Eye (tissue), 1 donor: ENCODE measurements at regions not wholly inside any gene's neighbourhood (a gene's known extent, or its start where the extent isn't known, plus 50 kb on each side); places are given as distances from the start of the nearest gene placed in this dataset.

Experiments
- DNase-seq: peaks from one replicate; pipeline ENCODE4 v3.0.0-alpha.2; 2015

DNA sequence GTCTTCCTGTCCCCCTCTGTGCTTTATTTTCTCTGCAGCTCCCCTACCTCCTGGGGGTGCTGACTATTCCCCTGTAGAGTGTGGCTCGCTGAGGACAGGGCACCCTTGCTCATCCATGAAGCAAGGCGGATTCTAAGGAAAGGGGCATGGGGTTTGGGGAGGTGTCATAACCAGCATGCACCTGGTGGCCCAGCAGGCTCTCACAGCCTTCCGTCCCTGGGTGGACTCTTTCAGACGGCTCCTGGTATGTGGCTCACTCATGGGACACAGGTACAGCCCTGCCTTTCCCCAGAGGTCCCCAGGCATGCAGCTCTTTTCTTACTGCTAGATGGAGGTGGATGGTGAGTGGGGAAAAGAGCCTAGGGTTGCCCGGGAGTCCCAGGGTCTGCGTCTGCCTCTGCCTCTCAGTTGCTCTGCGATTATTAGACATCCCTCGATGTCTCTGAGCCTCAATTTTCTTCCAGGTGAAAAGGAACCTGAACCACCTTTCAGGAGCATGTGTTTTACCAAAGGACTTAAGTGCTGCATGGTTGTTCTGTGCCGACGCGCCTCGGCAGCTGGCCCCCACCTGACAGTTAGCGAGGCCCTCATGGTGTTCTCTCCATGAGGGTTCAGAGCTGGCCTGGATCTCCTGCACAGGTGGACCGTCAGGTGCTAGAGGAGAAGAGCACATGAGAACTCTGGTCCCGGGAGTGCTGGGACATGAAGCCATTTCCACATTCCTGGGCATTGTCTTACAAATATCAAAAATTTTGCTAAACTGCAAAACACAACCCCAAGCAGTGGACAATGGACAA is 172.5 kb upstream of the SHH start:
- DNase-seq: no peak

DNA sequence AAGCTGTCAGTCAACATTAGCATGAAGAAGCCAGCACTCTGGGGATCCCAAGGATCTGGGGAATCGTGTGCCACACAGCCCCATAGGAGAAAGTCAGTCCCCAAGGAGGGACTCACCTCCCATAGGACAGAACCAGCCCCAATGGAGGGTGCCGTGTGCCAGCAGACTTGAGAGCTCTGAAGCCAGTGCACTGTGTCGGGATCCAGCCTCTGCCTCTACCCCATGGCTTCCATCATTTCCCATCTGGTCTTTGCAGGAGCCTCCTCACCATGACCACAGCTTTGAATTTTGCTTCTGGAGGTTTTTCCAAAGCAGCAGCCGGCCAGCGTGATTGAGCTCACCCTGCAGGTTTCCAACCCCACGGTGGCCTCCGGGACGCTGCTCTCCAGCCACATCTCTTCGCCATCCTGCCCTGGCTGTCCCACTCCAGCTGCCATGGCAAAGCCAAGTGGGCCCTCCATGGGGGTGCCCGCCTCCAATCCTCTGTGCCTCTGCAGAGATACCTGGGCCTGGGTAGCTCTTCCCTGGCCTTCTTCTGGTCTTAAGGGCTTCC is 171.8 kb upstream of the SHH start:
- DNase-seq: no peak

DNA sequence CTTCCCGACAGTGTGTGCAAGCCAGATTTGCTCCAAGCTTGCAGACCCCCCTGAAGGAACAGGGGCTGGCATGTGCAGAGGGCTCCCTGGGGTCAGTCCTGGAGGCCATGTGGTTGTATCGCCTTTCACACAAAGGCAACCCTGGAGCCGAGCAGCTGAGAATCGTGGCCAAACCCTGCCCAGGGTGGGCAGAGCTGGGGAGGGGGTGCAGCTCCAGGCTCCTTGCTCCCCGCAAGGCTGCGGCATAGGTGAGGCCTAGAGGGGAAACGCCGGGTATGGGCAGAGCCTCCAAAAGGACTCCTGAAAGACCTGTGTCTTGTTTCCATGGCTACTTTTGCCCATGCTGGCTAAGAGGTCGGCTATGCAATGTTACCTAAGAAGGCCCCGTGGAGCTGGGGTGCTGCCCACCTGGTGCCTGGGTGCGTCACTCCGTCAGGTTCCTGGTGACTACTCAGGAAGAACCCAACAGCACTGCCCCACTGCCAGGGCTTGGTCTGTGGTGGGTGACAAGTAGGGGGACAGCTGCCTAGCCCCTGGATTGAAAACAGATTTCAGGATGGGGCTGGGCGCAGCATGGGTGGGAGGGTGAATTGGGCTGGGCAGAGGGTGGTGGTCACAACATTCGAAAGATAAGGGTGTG is 171.0 kb upstream of the SHH start:
- no peak for DNase-seq

DNA sequence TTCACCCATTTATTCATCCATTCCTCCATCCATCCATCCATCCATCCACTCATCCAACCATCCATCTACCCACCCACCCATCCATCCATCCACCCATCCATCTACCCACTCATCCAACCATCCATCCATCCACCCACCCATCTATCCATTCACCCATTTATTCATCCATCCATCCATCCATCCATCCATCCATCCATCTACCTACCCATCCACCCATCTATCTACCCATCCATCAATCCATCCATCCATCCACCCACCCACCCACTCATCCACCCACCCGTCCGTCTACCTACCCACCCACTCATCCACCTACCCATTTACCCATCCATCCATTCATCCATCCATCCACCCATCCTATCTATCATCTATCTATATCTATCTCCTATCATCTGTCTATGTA is 169.4 kb upstream of the SHH start:
- DNase-seq: no peak

DNA sequence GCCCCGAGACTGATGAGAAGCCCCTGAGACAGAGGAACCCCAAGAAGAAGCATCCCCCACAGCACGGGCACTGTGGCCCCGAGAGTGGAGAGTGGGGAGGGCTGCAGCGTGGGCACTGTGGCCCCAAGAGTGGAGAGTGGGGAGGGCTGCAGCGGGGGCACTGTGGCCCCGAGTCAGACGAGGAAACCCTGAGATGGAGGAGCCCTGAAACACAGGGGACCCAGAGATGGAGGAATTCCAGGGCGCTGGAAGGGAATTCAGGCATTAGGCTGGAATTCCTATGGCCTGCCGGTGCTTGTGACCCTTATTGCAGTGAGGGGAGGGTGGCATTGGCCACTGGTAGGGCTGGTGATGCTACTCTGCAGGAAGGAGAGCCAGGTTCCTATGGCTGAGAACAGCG is 168.6 kb upstream of the SHH start:
- DNase-seq: no peak

DNA sequence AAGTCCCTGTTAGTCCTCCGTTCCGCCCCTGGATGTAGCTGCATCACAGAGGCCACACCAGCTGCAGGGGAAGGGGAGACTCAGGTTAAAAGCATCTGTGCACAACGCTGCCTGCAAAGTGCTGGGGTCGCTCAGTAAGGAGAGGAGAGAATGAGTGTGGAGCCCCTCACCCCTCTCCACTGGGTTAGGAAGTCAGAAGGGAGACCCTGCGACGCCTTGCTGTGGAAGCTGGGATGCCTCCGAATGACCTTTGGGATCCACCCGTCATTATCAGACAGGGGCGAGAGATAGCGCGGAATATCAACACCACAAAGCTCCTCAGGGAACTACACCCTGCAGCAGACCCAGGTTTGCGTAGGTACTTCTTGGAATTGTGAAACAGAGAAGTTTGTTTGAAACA is 167.7 kb upstream of the SHH start:
- no peak for DNase-seq

DNA sequence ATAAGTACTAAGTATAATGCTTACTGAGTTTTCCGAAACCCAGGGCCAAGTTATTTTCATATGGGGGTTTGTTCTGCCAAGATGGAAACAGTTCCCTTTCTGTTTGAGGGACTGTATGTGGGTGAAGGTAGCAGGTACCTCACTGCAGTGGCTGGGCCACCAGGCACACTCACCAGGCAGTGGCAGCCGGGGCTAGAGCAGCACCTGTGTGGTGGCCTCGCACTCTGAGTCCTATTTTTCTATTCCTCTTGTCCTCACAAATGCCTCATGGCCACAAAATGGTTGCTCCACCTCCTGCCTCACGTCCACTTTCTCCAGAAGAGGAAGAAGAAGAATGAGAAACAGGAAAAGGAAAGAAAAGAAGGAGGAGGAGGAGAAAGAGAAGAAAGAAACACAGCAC is 167.3 kb upstream of the SHH start:
- no peak for DNase-seq

DNA sequence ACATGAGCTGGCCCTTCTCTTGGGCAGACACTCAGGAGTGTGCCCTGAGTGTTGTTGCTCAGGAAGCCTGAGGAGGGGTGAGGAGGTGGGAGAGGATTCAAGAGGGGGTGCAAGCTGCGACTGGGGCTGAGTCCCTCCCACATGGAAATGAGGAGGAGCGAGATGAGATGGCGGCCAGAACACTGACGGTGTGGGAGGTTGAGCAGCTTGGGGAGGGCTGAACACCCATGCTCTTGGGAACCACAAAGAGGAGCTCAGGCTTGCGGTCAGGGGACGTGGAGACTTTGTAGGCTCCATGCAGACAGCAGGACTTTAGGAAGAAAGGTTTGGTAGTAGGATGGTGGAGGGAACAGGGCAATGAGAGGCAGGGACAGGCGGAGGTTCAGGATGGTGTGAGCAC is 163.2 kb upstream of the SHH start:
- no peak for DNase-seq

DNA sequence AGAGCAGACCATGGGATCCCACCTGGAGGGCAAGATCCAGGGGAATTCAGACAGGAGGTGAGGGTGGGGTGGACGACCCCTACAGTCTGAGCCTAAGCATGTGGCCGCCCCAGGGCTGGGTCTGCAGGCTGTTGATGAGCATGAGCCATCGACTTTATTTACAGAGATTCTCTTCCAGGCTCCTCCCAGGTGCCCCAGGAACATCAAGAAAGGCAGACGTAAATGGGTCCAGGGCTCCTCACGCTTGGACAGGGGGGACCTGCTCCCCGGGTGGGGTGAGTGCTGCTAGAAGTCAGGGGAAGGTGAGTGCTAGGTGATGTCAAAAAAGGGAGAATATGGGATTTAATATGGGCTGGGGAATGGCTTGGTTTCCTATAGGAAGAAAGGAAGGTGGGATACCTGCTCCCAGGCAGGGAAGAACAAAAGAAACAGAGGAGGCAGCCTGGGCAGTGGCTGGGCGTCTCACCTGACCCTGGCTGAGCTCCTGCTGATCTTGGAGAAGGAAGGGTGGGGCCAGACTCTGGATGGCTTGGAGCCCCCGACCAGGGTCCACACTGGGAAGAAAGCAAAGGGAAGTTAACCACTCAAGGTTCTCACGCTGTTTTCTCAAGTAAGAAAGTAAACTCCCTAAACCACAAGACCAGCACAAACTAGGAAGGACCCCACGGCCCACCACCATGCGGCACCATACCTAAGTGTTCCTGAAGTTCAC is 162.1 kb upstream of the SHH start:
- DNase-seq: no peak

DNA sequence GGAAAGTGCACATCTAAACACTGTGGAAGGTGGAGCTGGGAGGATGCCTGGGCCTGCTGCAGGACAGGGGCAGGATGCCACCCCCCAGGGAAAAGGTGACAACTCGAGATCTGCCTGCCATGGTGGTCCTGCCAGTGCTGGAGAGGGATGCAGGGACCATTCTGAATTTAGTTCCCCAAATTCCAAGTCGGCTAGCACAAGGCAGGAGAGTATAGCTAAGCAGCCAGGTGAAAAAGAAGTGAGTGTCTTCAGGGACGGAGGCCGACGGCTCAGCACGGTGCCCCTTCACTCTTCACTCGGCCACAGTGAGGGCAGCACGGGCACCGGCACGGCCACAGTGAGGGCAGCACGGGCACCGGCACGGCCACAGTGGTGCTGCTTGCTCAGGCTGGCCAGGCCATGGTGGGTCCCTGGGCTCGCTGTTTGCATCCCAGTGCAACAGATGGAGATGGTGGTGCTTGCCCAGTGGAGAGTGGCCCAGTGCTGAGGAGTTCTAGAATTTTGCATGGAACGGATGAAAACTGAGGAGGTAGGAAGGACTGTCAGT is 161.3 kb upstream of the SHH start:
- DNase-seq: no peak

DNA sequence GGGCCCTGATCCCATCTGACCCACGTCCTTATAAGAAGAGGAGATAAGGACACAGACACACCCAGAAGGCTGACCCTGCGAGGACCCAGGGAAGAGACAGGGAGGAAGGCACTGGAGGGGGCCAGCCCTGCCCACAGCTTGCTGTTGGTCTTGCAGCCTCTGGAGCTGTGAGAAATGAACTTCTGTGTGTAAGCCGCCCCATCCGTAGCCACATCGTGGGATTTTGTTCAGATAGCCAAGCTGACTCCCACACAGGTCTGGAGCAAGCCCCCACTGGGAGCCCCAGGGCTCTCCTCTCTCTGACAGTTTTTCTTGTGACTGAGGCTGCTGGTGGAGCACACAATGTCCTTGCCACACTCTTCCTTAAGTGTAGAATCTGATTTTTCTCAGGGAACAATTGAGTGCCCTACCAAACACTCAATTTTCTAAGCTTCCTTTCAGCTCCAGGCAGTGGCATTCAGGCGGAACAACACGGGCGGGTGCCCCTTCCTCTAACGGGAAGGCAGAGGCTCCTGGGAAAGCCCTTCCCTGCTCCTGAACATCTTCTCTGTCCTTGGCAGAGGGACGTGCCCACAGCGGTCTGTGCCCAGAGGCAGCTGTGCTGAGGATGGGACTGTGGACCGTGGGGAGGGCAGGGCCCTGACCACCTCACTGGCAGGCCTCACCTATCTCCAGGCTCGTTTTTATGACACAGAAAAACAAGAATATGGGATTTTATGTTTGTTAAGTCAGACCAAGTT is 160.6 kb upstream of the SHH start:
- no peak for DNase-seq

DNA sequence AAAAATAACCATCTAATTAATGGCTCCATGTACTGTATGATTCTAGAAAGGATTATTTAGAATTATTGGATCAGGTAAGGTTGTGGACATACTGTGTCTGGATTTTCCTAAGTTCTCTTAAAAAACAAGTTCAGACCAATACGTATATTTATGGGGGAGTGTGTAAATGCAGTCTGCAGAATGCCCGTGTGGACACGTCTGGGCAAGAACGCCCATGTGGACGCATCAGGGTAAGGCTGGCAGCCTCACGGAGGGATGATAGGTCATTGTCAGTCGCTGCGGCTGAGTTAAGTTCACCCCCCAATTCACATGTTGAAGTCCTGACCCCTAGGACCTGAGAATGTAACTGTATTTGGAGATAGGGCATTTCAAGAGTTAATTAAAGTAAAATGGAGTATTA is 160.0 kb upstream of the SHH start:
- no peak for DNase-seq

DNA sequence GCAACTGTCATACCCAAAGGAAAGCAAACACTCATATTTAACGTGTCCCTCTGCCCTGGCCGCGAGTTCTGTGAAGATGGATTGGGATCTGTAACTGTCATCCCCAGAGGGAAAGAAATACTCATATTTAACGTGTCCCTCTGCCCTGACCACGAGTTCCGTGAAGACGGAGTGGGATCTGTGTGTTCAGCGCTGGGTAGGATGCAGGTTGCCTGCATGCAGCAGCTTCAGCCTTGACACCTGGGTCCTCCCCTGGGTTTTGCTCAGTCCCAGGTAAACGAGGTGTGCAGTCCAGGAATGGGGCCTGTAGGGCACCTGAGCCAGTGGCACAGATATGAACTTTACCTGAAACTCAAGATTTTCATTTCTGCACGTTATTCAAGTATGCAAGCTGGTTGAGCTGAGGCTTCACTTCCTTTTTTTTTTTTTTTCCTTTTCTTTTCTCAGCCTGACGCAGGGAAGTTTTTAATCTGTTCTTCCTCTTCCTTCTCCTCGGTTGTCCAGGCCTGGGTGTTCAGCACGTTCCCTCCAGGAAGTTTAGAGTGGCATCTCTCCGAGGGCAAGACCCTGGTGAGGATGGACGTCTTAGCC is 159.0 kb upstream of the SHH start:
- DNase-seq: no peak

DNA sequence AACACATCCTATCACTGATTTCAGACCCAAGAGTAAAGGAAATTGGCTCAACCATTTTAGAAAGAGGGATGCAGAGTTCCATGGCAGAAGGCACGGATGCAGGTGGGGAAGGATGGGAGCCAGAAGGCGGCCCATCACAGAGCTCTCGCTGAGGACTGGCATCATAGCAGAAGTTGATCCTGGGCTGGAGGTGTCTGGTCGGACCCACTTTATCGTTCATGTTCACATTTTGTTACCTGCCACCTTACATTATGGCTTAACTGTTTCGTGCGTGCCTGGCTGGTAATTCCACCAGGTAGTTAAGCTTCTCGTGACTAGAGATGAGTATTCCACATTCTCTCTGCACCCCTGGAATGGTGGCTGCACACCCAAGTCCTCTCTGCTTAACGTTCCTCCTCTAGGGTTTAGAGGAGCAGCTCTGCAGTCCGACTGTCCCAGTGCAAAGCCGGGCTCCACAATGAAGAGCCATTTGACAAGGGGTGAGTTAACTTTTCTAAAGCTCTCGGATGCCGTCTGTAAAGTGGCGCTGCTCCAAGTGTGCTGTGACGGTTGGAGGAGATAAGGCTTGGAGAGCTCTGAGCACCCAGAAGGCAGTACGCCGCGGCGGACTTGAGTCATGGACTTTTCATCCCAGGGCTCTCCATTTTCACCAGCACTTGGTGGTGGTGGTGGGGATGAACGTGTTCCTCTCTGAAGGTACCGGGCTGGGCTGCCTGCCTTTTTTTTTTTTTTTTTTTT is 157.1 kb upstream of the SHH start:
- no peak for DNase-seq

DNA sequence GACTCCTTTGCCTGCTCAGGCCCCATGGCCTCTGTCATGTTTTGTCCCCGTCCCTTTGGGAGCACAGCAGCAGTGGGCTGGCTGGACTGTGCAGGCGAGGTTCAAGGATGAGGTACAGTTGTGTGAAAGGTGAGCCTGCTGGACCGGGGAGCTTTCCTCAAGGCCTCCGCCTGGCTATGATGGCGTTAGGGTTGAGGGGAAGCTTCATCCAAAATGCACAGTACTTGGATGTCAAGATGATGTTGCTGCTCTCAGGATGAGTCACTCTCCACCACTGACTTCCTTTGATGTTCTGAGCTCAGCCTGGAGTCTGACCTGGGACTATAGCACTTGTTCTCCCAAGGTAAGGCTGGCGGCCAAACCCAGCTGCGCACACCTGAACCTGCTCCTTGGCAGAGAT is 152.7 kb upstream of the SHH start:
- no peak for DNase-seq

DNA sequence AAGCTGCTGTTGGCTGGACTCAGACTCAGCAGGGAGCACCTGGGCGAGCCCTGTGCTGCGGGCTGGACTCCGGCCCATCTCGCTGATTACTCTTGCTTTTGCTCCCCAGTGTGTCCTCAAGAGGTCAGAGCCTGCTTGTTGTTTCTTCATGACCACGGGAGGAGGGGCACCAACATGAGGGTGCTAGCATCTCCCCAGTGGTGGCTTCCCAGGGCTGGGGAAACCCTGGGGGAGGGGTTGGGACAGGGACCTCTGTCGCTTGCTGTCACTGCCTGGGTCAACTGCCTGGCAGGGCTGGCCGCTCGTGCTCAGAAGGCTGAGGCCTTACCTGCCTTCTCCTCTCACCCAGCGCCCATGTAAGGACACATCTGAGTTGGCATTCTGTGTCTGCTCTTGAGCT is 152.3 kb upstream of the SHH start:
- DNase-seq: no peak

DNA sequence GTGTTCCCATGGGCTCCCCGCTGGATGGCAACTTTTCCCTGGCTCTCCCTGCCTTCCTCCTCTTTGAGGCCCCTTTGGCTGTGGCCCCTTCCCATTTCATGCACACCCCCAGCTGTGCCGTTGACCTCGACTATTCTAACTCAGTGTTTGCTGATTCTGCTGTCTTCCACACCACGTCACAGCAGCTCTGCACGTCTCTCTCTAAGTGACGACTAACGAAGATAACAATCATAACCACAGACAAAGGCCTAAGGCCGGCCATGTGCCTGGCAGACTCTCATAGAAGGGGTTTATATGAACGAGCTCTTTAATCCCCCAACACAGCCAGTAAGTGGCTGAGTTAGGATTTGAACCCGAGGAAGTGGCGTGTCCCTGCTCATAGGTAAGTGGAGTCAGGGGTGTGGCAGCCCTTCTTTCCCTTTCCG is 151.5 kb upstream of the SHH start:
- no peak for DNase-seq

DNA sequence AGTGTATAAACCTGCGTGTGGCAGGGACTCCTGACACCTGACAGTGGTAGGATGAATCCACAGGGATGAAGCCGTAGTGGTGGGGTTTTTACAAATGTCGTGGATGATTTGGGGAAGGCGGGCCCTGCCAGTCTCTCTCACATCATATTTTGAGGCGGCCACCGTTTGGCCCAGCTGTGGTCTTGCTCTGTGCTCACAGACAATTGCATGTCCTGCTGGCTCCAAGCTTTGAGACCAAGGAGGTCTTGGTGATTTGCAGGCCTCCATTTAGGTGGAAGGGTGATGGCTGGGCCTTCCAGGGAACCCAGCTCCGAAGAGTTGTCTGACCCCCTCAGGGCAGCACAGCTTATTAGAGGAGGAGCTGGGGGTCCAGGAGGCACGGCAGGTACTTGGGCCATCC is 151.1 kb upstream of the SHH start:
- DNase-seq: no peak

DNA sequence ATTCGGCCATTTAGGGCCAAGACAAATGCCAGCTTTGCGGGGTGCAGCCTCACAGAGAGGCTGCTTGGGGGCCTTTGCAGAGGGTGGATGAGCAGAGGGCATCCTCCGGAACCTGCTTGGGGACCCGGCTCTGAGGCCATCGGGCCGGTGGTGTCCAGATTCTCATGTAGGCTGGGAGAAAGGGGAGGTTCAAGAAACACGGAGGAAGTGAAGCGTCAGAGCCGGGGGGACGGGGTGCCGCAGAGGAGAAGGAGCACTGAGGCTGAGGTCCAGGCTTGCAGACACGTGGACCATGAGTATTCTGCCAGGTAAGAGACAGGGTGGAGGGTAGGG is 150.7 kb upstream of the SHH start:
- no peak for DNase-seq

DNA sequence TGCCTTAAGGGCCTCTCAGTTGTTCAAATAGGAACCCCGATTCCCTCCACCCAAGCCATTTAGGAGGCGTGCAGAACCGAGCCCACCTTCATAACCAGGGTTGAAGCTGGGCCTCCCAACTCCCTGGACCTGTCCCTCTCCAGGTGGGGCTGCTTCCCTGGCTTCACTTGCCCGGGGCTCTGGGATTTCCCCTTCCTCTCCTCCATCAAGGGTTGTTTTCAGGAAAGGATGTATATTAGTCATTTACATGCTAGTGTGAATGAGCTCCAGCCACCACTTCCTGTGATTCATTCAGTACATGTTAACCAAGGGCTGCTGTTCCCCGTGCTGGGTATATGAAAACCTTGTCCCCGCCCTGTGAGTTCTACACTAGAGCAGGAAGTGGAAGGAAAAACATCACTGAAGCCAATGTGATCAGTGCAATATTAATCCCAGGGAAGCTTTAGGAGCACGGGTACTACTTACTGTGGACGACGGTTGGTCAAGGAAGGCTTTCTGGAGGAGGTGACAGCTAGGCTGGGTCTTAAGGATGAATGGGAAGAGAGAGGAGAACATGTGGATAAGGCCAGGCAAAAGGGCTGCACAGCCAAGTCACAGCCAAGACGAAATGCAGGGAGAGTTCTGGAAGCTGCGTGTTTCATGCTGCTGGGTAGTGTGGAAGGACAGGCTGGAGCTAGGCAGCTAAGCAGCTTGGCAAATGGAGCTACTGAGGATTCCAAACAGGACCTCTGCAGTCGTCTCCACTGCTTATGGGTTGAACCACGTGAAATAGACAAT is 150.1 kb upstream of the SHH start:
- DNase-seq: no peak
